ENCODE measurements at regions not wholly inside any gene's neighbourhood (a gene's known extent, or its start where the extent isn't known, plus 50 kb on each side); places are given as distances from the start of the nearest gene placed in this dataset.

- H3K9me3 ChIP-seq = no peaks in the 10 kb centered on the region
- in situ Hi-C loops (cut with MboI; ENCODE audit: low sequenced_read_pairs) = no loop called here
- no peak for DNase-seq (ENCODE audit: low spot score in 2 of 2)
- H3K27me3 ChIP-seq (ENCODE audit: low read depth) = no peaks in the 10 kb centered on the region
- H3K36me3 ChIP-seq (replicated peaks) = no peaks in the 10 kb centered on the region
- no peaks in the 10 kb centered on the region for H3K4me1 ChIP-seq
- H3K4me3 ChIP-seq = no peak overlapping the region
Measured at GRCh38 chr7:124692425-124692824, 73.2 kb downstream of the GPR37 start.

- Histone ChIP-seq H3K4me3 (no peak overlapping the region), H3K36me3 (replicated peaks) (no peaks in the 10 kb centered on the region), H3K4me1 (no peaks in the 10 kb centered on the region), H3K9me3 (no peaks in the 10 kb centered on the region), H3K27me3 (ENCODE audit: low read depth) (no peaks in the 10 kb centered on the region)
- in situ Hi-C loops (cut with MboI; ENCODE audit: low sequenced_read_pairs) = no loop called here
- DNase-seq (ENCODE audit: low spot score in 2 of 2) = no peak
Measured at GRCh38 chr7:124690840-124691239, 74.8 kb downstream of the GPR37 start.

- H3K4me1 ChIP-seq = no peaks in the 10 kb centered on the region
- in situ Hi-C loops (cut with MboI; ENCODE audit: low sequenced_read_pairs) = no loop called here
- no peaks in the 10 kb centered on the region for H3K9me3 ChIP-seq
- no peak overlapping the region for H3K4me3 ChIP-seq
- H3K36me3 ChIP-seq (replicated peaks) = no peaks in the 10 kb centered on the region
- no peaks in the 10 kb centered on the region for H3K27me3 ChIP-seq (ENCODE audit: low read depth)
- no peak for DNase-seq (ENCODE audit: low spot score in 2 of 2)
Measured at GRCh38 chr7:124689931-124690330, 75.7 kb downstream of the GPR37 start.

GRCh38 chr7:124689523-124689922 lies 76.1 kb downstream of the GPR37 start:
- Histone ChIP-seq H3K4me1 (no peaks in the 10 kb centered on the region), H3K27me3 (ENCODE audit: low read depth) (no peaks in the 10 kb centered on the region), H3K9me3 (no peaks in the 10 kb centered on the region), H3K4me3 (no peak overlapping the region), H3K36me3 (replicated peaks) (no peaks in the 10 kb centered on the region)
- DNase-seq (ENCODE audit: low spot score in 2 of 2) = no peak
- in situ Hi-C loops (cut with MboI; ENCODE audit: low sequenced_read_pairs) = no loop called here

GRCh38 chr7:124688991-124689390 lies 76.6 kb downstream of the GPR37 start:
- H3K9me3 ChIP-seq = no peaks in the 10 kb centered on the region
- H3K4me3 ChIP-seq = no peak overlapping the region
- H3K4me1 ChIP-seq = no peaks in the 10 kb centered on the region
- H3K27me3 ChIP-seq (ENCODE audit: low read depth) = no peaks in the 10 kb centered on the region
- DNase-seq (ENCODE audit: low spot score in 2 of 2) = no peak
- in situ Hi-C loops (cut with MboI; ENCODE audit: low sequenced_read_pairs) = no loop called here
- H3K36me3 ChIP-seq (replicated peaks) = no peaks in the 10 kb centered on the region

GRCh38 chr7:124686543-124687171 lies 78.9 kb downstream of the GPR37 start:
- H3K36me3 ChIP-seq (replicated peaks) = no peaks in the 10 kb centered on the region
- no peak for DNase-seq (ENCODE audit: low spot score in 2 of 2)
- in situ Hi-C loops (cut with MboI; ENCODE audit: low sequenced_read_pairs) = no loop called here
- no peaks in the 10 kb centered on the region for H3K27me3 ChIP-seq (ENCODE audit: low read depth)
- no peaks in the 10 kb centered on the region for H3K4me1 ChIP-seq
- no peak overlapping the region for H3K4me3 ChIP-seq
- no peaks in the 10 kb centered on the region for H3K9me3 ChIP-seq

- Histone ChIP-seq H3K27me3 (ENCODE audit: low read depth) (no peaks in the 10 kb centered on the region), H3K4me1 (peaks cover 4% of the 10 kb centered on the region; the same call in 1 of the 2 replicates), H3K36me3 (replicated peaks) (no peaks in the 10 kb centered on the region), H3K4me3 (no peak overlapping the region), H3K9me3 (no peaks in the 10 kb centered on the region)
- DNase-seq (ENCODE audit: low spot score in 2 of 2) = no peak
- in situ Hi-C loops (cut with MboI; ENCODE audit: low sequenced_read_pairs) = no loop called here
Measured at GRCh38 chr7:124681946-124682345, 83.6 kb downstream of the GPR37 start.

GRCh38 chr7:124680304-124680703 lies 85.3 kb downstream of the GPR37 start:
- in situ Hi-C loops (cut with MboI; ENCODE audit: low sequenced_read_pairs) = no loop called here
- Histone ChIP-seq H3K4me1 (peaks cover 4% of the 10 kb centered on the region; the same call in 1 of the 2 replicates), H3K4me3 (no peak overlapping the region), H3K9me3 (no peaks in the 10 kb centered on the region), H3K36me3 (replicated peaks) (no peaks in the 10 kb centered on the region), H3K27me3 (ENCODE audit: low read depth) (no peaks in the 10 kb centered on the region)
- no peak for DNase-seq (ENCODE audit: low spot score in 2 of 2)

- Histone ChIP-seq H3K4me3 (no peak overlapping the region), H3K9me3 (no peaks in the 10 kb centered on the region), H3K36me3 (replicated peaks) (no peaks in the 10 kb centered on the region), H3K4me1 (peaks cover 4% of the 10 kb centered on the region; the same call in 1 of the 2 replicates), H3K27me3 (ENCODE audit: low read depth) (no peaks in the 10 kb centered on the region)
- no peak for DNase-seq (ENCODE audit: low spot score in 2 of 2)
- in situ Hi-C loops (cut with MboI; ENCODE audit: low sequenced_read_pairs) = no loop called here
Measured at GRCh38 chr7:124679586-124680225, 85.9 kb downstream of the GPR37 start.

- no peaks in the 10 kb centered on the region for H3K36me3 ChIP-seq (replicated peaks)
- no peak overlapping the region for H3K4me3 ChIP-seq
- in situ Hi-C loops (cut with MboI; ENCODE audit: low sequenced_read_pairs) = no loop called here
- no peaks in the 10 kb centered on the region for H3K9me3 ChIP-seq
- no peak for DNase-seq (ENCODE audit: low spot score in 2 of 2)
- no peaks in the 10 kb centered on the region for H3K27me3 ChIP-seq (ENCODE audit: low read depth)
- peaks cover 4% of the 10 kb centered on the region; the same call in 1 of the 2 replicates for H3K4me1 ChIP-seq
Measured at GRCh38 chr7:124679146-124679545, 86.4 kb downstream of the GPR37 start.

- Histone ChIP-seq H3K27me3 (ENCODE audit: low read depth) (no peaks in the 10 kb centered on the region), H3K4me1 (peaks cover 4% of the 10 kb centered on the region; the same call in 1 of the 2 replicates), H3K4me3 (no peak overlapping the region), H3K36me3 (replicated peaks) (no peaks in the 10 kb centered on the region), H3K9me3 (no peaks in the 10 kb centered on the region)
- no peak for DNase-seq (ENCODE audit: low spot score in 2 of 2)
- in situ Hi-C loops (cut with MboI; ENCODE audit: low sequenced_read_pairs) = no loop called here
Measured at GRCh38 chr7:124674451-124674850, 91.1 kb downstream of the GPR37 start.

- no peak for DNase-seq (ENCODE audit: low spot score in 2 of 2)
- Histone ChIP-seq H3K4me1 (no peaks in the 10 kb centered on the region), H3K4me3 (no peak overlapping the region), H3K36me3 (replicated peaks) (no peaks in the 10 kb centered on the region), H3K27me3 (ENCODE audit: low read depth) (no peaks in the 10 kb centered on the region), H3K9me3 (no peaks in the 10 kb centered on the region)
- in situ Hi-C loops (cut with MboI; ENCODE audit: low sequenced_read_pairs) = no loop called here
Measured at GRCh38 chr7:124672011-124672410, 93.6 kb downstream of the GPR37 start.

- Histone ChIP-seq H3K36me3 (replicated peaks) (no peaks in the 10 kb centered on the region), H3K4me3 (no peak overlapping the region), H3K4me1 (no peaks in the 10 kb centered on the region), H3K27me3 (ENCODE audit: low read depth) (no peaks in the 10 kb centered on the region), H3K9me3 (no peaks in the 10 kb centered on the region)
- DNase-seq (ENCODE audit: low spot score in 2 of 2) = no peak
- in situ Hi-C loops (cut with MboI; ENCODE audit: low sequenced_read_pairs) = no loop called here
Measured at GRCh38 chr7:124667312-124668153, 98.1 kb downstream of the GPR37 start.

GRCh38 chr7:124662937-124663336 lies 102.7 kb downstream of the GPR37 start:
- Histone ChIP-seq H3K4me3 (no peak overlapping the region), H3K36me3 (replicated peaks) (no peaks in the 10 kb centered on the region), H3K9me3 (no peaks in the 10 kb centered on the region), H3K4me1 (no peaks in the 10 kb centered on the region), H3K27me3 (ENCODE audit: low read depth) (no peaks in the 10 kb centered on the region)
- in situ Hi-C loops (cut with MboI; ENCODE audit: low sequenced_read_pairs) = no loop called here
- no peak for DNase-seq (ENCODE audit: low spot score in 2 of 2)

All from HAP-1 (cell line).